ENCODE measurements at regions not wholly inside any gene's neighbourhood (a gene's known extent, or its start where the extent isn't known, plus 50 kb on each side); places are given as distances from the start of the nearest gene placed in this dataset.

DNA sequence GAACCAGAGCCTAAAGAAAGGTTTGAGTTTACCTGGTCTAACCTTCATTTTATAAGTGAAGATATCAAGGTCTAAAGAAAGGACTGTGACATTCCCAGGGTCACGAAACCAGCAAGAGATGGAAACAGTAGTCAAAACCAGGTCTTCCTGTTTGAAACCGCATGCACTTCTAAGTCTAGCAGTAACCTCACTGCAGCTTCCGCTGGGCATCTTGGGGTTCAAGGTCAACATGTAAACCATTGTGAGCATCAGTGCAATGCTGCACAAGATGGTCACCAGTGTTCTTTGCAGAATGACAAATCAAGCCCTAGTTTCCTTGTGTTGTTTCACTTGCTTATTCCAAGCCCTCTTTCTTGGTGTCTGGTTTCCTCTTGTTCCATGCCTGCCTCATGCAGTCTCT is 292.9 kb upstream of the MEX3C start:
- Histone ChIP-seq H3K9me3 (no peaks in the 10 kb centered on the region), H3K4me3 (no peak overlapping the region), H3K27ac (no peak overlapping the region), H3K36me3 (no peaks in the 10 kb centered on the region), H3K27me3 (no peaks in the 10 kb centered on the region), H3K4me1 (no peaks in the 10 kb centered on the region)
- 90 to 94% methylated on average over 3 of the region's 3 CpGs for WGBS, 2 donors
- DNase-seq (ENCODE audit: low spot score in 2 of 2) = no peak
- TF ChIP-seq, protein P1, sequence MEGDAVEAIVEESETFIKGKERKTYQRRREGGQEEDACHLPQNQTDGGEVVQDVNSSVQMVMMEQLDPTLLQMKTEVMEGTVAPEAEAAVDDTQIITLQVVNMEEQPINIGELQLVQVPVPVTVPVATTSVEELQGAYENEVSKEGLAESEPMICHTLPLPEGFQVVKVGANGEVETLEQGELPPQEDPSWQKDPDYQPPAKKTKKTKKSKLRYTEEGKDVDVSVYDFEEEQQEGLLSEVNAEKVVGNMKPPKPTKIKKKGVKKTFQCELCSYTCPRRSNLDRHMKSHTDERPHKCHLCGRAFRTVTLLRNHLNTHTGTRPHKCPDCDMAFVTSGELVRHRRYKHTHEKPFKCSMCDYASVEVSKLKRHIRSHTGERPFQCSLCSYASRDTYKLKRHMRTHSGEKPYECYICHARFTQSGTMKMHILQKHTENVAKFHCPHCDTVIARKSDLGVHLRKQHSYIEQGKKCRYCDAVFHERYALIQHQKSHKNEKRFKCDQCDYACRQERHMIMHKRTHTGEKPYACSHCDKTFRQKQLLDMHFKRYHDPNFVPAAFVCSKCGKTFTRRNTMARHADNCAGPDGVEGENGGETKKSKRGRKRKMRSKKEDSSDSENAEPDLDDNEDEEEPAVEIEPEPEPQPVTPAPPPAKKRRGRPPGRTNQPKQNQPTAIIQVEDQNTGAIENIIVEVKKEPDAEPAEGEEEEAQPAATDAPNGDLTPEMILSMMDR (IDR thresholded peaks at IDR 0.05) = no peak
- no peak for TF ChIP-seq POLR2A (IDR thresholded peaks at IDR 0.05)
- TF ChIP-seq EP300 (IDR thresholded peaks at IDR 0.05) = no peak

DNA sequence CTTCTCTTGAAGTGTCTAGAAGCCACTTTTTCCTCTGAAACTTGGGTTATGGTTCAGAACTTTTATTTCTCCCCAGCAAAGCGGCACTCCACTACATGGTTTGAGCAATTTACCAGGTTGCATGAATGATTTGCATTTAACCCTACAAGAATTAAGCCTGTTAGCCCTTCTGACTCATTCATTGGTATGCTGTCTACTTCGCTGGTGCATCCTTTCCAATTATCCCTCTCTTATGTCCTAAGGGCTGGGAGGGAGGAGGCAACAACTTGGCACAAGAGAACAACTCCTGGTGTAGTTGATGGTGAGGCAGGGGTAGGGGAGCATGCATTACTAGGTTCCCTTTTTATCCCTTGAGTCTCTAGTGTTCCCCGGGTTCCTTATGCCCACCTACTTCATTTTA is 293.4 kb upstream of the MEX3C start:
- Histone ChIP-seq H3K27ac (no peak overlapping the region), H3K9me3 (no peaks in the 10 kb centered on the region), H3K36me3 (no peaks in the 10 kb centered on the region), H3K27me3 (no peaks in the 10 kb centered on the region), H3K4me1 (no peaks in the 10 kb centered on the region), H3K4me3 (no peak overlapping the region)
- WGBS, 2 donors = 77 to 85% methylated on average over 3 of the region's 3 CpGs
- TF ChIP-seq EP300 (IDR thresholded peaks at IDR 0.05) = no peak
- TF ChIP-seq, protein P1 (IDR thresholded peaks at IDR 0.05) = no peak
- no peak for TF ChIP-seq POLR2A (IDR thresholded peaks at IDR 0.05)
- DNase-seq (ENCODE audit: low spot score in 2 of 2) = no peak

DNA sequence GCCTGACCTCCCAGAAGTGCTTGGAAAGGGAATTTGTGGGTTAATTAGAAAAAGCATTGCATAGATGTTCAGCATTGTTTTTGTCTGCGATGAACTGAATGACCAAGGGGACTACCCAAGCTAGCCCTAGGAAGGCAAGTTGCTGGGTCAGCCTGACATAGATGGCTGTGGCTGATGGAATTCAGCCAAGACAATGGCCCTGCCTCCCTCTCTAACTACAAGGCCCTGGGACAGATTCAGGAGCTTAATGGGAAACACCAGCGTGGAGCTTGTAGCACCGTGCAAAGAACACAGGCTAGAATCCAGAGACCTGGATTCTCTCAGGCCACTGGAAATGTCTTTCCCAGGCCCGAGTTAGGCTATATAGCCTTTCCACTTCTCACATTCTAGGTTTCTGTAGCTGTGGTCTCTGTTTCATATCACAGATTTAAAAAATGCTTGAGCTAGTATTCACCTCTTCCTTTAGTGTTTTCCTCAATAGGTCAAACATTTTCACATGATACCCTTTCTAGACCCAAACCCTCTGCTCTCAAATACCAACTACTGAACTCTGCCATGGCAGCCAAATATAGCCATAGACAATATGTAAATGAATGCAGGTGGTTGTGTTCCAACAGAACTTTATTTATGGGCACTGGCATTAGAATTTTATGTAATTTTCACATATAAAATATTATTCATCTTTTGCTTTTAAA is 294.3 kb upstream of the MEX3C start:
- TF ChIP-seq, protein P1 (IDR thresholded peaks at IDR 0.05) = no peak
- TF ChIP-seq POLR2A (IDR thresholded peaks at IDR 0.05) = no peak
- TF ChIP-seq EP300 (IDR thresholded peaks at IDR 0.05) = no peak
- Histone ChIP-seq H3K27me3 (no peaks in the 10 kb centered on the region), H3K27ac (no peak overlapping the region), H3K36me3 (no peaks in the 10 kb centered on the region), H3K4me1 (no peaks in the 10 kb centered on the region), H3K9me3 (no peaks in the 10 kb centered on the region), H3K4me3 (no peak overlapping the region)
- WGBS, 2 donors = 50 to 65% methylated on average over 4 of the region's 4 CpGs
- no peak for DNase-seq (ENCODE audit: low spot score in 2 of 2)

DNA sequence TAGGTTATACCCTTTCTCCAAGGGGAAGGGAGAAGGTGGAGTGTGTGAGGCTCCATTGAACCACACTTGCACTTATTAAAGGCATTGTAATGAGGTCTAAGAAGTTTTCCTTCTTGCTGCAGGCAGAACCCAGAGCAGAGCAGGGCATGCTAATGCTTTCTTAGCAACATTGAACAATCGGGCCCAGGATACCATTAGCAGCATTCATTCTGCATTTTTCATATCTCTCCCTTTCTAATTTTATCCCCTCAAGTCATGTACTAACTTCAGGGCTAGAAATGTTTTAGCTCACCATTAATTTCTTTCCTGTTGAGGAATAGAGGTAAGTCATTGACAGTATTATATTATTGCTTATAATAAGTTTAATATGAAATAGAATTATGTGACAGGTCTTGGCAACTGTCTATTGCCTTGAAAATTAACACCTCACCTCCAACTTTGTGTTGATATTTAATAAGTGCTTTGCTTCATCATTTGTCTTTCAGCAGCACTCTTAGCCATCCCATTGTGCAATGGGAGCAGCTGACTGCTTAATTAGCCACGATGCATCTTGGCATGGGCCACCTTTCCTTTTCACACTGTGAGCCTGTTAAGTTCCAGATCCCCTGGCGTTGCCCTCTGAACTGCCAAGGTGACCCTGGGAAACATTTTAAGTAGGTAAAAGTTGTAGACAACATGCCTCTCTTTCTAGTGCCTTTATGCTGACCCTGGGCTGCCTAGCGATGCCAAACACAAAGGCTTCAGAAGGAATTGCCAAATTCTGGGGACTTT is 300.8 kb upstream of the MEX3C start:
- TF ChIP-seq, protein P1 (IDR thresholded peaks at IDR 0.05) = no peak
- TF ChIP-seq POLR2A (IDR thresholded peaks at IDR 0.05) (no peak), EP300 (IDR thresholded peaks at IDR 0.05) (no peak)
- Histone ChIP-seq H3K4me3 (no peak overlapping the region), H3K4me1 (no peaks in the 10 kb centered on the region), H3K9me3 (no peaks in the 10 kb centered on the region), H3K27me3 (no peaks in the 10 kb centered on the region), H3K36me3 (no peaks in the 10 kb centered on the region), H3K27ac (no peak overlapping the region)
- WGBS, 2 donors = 74 to 80% methylated on average over 4 of the region's 4 CpGs
- DNase-seq (ENCODE audit: low spot score in 2 of 2) = no peak

- H3K36me3 ChIP-seq = no peaks in the 10 kb centered on the region
- H3K4me3 ChIP-seq = no peak overlapping the region
- H3K27me3 ChIP-seq = no peaks in the 10 kb centered on the region
- no peaks in the 10 kb centered on the region for H3K4me1 ChIP-seq
- TF ChIP-seq POLR2A (IDR thresholded peaks at IDR 0.05) (no peak), EP300 (IDR thresholded peaks at IDR 0.05) (no peak)
- TF ChIP-seq, protein P1 (IDR thresholded peaks at IDR 0.05) = no peak
- H3K27ac ChIP-seq = no peak overlapping the region
- DNase-seq (ENCODE audit: low spot score in 2 of 2) = no peak
- H3K9me3 ChIP-seq = peaks cover 0 to 10% (median 0%) of the 10 kb centered on the region in 4 donors
Observed at GRCh38 chr18:51503351-51503750, 305.9 kb upstream of the MEX3C start.
